H9 (cell line): ENCODE measurements at regions not wholly inside any gene's neighbourhood (a gene's known extent, or its start where the extent isn't known, plus 50 kb on each side); places are given as distances from the start of the nearest gene placed in this dataset.

ENCODE experiments used
- DNase-seq: peaks from one replicate; pipeline ENCODE4 v3.0.0-alpha.2; 2017
- H2AFZ ChIP-seq: one replicate; pipeline ENCODE4 v1.6.1; 2013; ENCODE audit warnings: mild to moderate bottlenecking, low read length, control low read depth, moderate library complexity
- H2AK5ac ChIP-seq: 2 replicates; pipeline ENCODE4 v1.6.1; 2013; ENCODE audit warnings: low read length, control low read depth, mixed read lengths; ENCODE audit not compliant: insufficient read length
- H2BK120ac ChIP-seq: one replicate; pipeline ENCODE4 v1.6.1; 2013; ENCODE audit warnings: low read depth, mild to moderate bottlenecking, low read length, control low read depth, inconsistent platforms; ENCODE audit not compliant: poor library complexity, severe bottlenecking
- H2BK12ac ChIP-seq: 2 replicates; pipeline ENCODE4 v1.6.1; 2013; ENCODE audit warnings: low read length, control low read depth, mixed read lengths, low read depth; ENCODE audit not compliant: insufficient read length
- H2BK15ac ChIP-seq: 2 replicates; pipeline ENCODE4 v1.6.1; 2013; ENCODE audit warnings: low read depth, low read length, control low read depth
- H2BK20ac ChIP-seq: one replicate; pipeline ENCODE4 v1.6.1; 2013; ENCODE audit warnings: low read depth, mild to moderate bottlenecking, low read length, control low read depth, inconsistent platforms; ENCODE audit not compliant: poor library complexity, severe bottlenecking
- H2BK5ac ChIP-seq: 2 replicates; pipeline ENCODE4 v1.6.1; 2013; ENCODE audit warnings: low read length, control low read depth, mixed read lengths; ENCODE audit not compliant: insufficient read length
- H3K14ac ChIP-seq: 2 replicates; pipeline ENCODE4 v1.6.1; 2013; ENCODE audit warnings: low read length, control low read depth; ENCODE audit not compliant: insufficient read depth
- H3K18ac ChIP-seq: 2 replicates; pipeline ENCODE4 v1.6.1; 2013; ENCODE audit warnings: low read depth, mild to moderate bottlenecking, mixed read lengths, low read length, control low read depth; ENCODE audit not compliant: insufficient read length
- H3K23ac ChIP-seq: 2 replicates; pipeline ENCODE4 v1.6.1; 2013; ENCODE audit warnings: low read length, control low read depth, mixed read lengths, low read depth; ENCODE audit not compliant: insufficient read length
- H3K23me2 ChIP-seq: 2 replicates; pipeline ENCODE4 v1.6.1; 2013; ENCODE audit warnings: low read depth, mild to moderate bottlenecking, mixed read lengths, low read length, control low read depth; ENCODE audit not compliant: insufficient read length, poor library complexity, severe bottlenecking
- H3K27ac ChIP-seq: 2 replicates; pipeline ENCODE4 v1.5.1; 2013; ENCODE audit warnings: low read length, control low read depth, mixed read lengths, low read depth; ENCODE audit not compliant: insufficient read length
- H3K27me3 ChIP-seq: 2 replicates; pipeline ENCODE4 v1.6.1; 2013; ENCODE audit warnings: low read length, control low read depth, inconsistent platforms; ENCODE audit not compliant: insufficient read depth
- H3K4ac ChIP-seq: 2 replicates; pipeline ENCODE4 v1.6.1; 2013; ENCODE audit warnings: low read depth, mild to moderate bottlenecking, control low read depth, inconsistent platforms, low read length, moderate library complexity
- H3K4me1 ChIP-seq: 2 replicates; pipeline ENCODE4 v1.6.1; 2013; ENCODE audit warnings: low read length, control low read depth, inconsistent platforms; ENCODE audit not compliant: insufficient read depth
- H3K4me2 ChIP-seq: 2 replicates; pipeline ENCODE4 v1.6.1; 2013; ENCODE audit warnings: low read length, control low read depth, mixed read lengths; ENCODE audit not compliant: insufficient read length, insufficient read depth
- H3K56ac ChIP-seq: 2 replicates; pipeline ENCODE4 v1.6.1; 2013; ENCODE audit warnings: low read depth, mild to moderate bottlenecking, mixed read lengths, low read length, control low read depth; ENCODE audit not compliant: insufficient read length
- H3K79me1 ChIP-seq: 2 replicates; pipeline ENCODE4 v1.6.1; 2013; ENCODE audit warnings: low read depth, mild to moderate bottlenecking, moderate library complexity, low read length, control low read depth, inconsistent platforms; ENCODE audit not compliant: insufficient read depth, poor library complexity, severe bottlenecking
- H3K79me2 ChIP-seq: 2 replicates; pipeline ENCODE4 v1.6.1; 2013; ENCODE audit warnings: low read length, control low read depth, inconsistent platforms; ENCODE audit not compliant: insufficient read depth
- H3K9ac ChIP-seq: 2 replicates; pipeline ENCODE4 v1.6.1; 2013; ENCODE audit warnings: low read length, control low read depth, mixed read lengths; ENCODE audit not compliant: insufficient read length; ENCODE audit errors: extremely low read depth
- H3K9me3 ChIP-seq: one replicate; pipeline ENCODE4 v1.6.1; 2013; ENCODE audit warnings: low read depth, low read length, inconsistent platforms; ENCODE audit not compliant: control insufficient read depth
- H3T11ph ChIP-seq: one replicate; pipeline ENCODE4 v1.6.1; 2013; ENCODE audit warnings: mild to moderate bottlenecking, low read length, control low read depth, inconsistent platforms
- H4K20me1 ChIP-seq: one replicate; pipeline ENCODE4 v1.6.1; 2013; ENCODE audit not compliant: control insufficient read depth, insufficient read length, insufficient read depth
- H4K5ac ChIP-seq: 2 replicates; pipeline ENCODE4 v1.6.1; 2013; ENCODE audit warnings: low read depth, mild to moderate bottlenecking, mixed read lengths, low read length, control low read depth; ENCODE audit not compliant: insufficient read length
- H4K8ac ChIP-seq: replicated peaks from 2 replicates; pipeline ENCODE4 v1.6.1; 2013; ENCODE audit warnings: low read length, control low read depth, mixed read lengths, low read depth; ENCODE audit not compliant: insufficient read length
- H4K91ac ChIP-seq: 2 replicates; pipeline ENCODE4 v1.6.1; 2013; ENCODE audit warnings: low read depth, mild to moderate bottlenecking, moderate library complexity, mixed read lengths, low read length, control low read depth; ENCODE audit not compliant: insufficient read length
- H3K27ac Mint-ChIP-seq, 3 experiments: 2 replicates in 2 of 3; 3 replicates in 1 of 3; pipeline ENCODE4 v1.8.0; 2020 to 2021; ENCODE audit warnings: mixed read lengths in 3 of 3, mild to moderate bottlenecking in 1 of 3, moderate library complexity in 1 of 3
- H3K27me3 Mint-ChIP-seq: 2 replicates; pipeline ENCODE4 v1.8.0; 2021; ENCODE audit warnings: low read depth, mild to moderate bottlenecking, moderate library complexity, mixed read lengths
- H3K36me3 Mint-ChIP-seq, 3 experiments: 2 replicates in 2 of 3; 3 replicates in 1 of 3; pipeline ENCODE4 v1.8.0; 2020 to 2021; ENCODE audit warnings: low read depth in 3 of 3, mixed read lengths in 3 of 3; ENCODE audit not compliant: insufficient read depth in 1 of 3
- H3K4me1 Mint-ChIP-seq, 2 experiments: 2 replicates each; pipeline ENCODE4 v1.8.0; 2020; ENCODE audit warnings: mixed read lengths in 2 of 2
- H3K4me3 Mint-ChIP-seq, 2 experiments: 2 replicates in 1 of 2; 3 replicates in 1 of 2; pipeline ENCODE4 v1.8.0; 2020 to 2021; ENCODE audit warnings: mild to moderate bottlenecking in 2 of 2, mixed read lengths in 2 of 2, moderate library complexity in 1 of 2
- H3K9me3 Mint-ChIP-seq, 2 experiments: 2 replicates in 1 of 2; 3 replicates in 1 of 2; pipeline ENCODE4 v1.8.0; 2020; ENCODE audit warnings: mild to moderate bottlenecking in 2 of 2, mixed read lengths in 2 of 2, moderate library complexity in 1 of 2
- WGBS: extraction: QIAGEN DNeasy Blood & Tissue Kit; methylation state at CpG from one replicate; pipeline ENCODE4 v1.1.7; 2013; ENCODE audit warnings: missing lambda C conversion rate, low lambda C conversion rate, mixed read lengths; ENCODE audit not compliant: insufficient read length; ENCODE audit errors: extremely low coverage; 5-methylcytosine and 5-hydroxymethylcytosine counted together
- TF ChIP-seq, protein P1 (sequence below): fragments of 200-600 bp; sonication (generic); conservative IDR thresholded peaks from 3 replicates; pipeline ENCODE4 v1.8.0; 2021; ENCODE audit warnings: antibody characterized with exemption, mild to moderate bottlenecking

GRCh38 chrX:81354954-81355353, 153.1 kb downstream of the SH3BGRL start:
- H3K4me1 Mint-ChIP-seq = 0 out of 4 replicates have a peak, but pooled peaks cover 2% of the 10 kb centered on the region in 2 experiments

More at GRCh38 chrX:81354954-81355353, 153.1 kb downstream of the SH3BGRL start:
- Histone ChIP-seq H3K14ac (no peak overlapping the region), H3K27ac (no peak overlapping the region), H3K23me2 (no peaks in the 10 kb centered on the region), H4K20me1 (no peaks in the 10 kb centered on the region), H4K8ac (no peak overlapping the region), H2BK20ac (no peak overlapping the region), H2BK12ac (no peak overlapping the region), H4K5ac (no peak overlapping the region), H3K79me1 (no peaks in the 10 kb centered on the region), H3K4ac (no peak overlapping the region), H3K79me2 (no peaks in the 10 kb centered on the region), H3K18ac (no peak overlapping the region), H3K4me1 (no peaks in the 10 kb centered on the region), H2AK5ac (no peak overlapping the region), H3K27me3 (no peaks in the 10 kb centered on the region), H3K56ac (no peak overlapping the region), H3T11ph (no peak overlapping the region), H3K9me3 (peaks cover 12% of the 10 kb centered on the region), H3K9ac (no peak overlapping the region), H2AFZ (no peak overlapping the region), H3K4me2 (no peak overlapping the region), H3K23ac (no peak overlapping the region), H2BK120ac (no peak overlapping the region), H2BK5ac (no peak overlapping the region), H4K91ac (no peak overlapping the region), H2BK15ac (no peak overlapping the region)
- WGBS = no CpG with 5 or more reads among the region's 4 CpGs
- DNase-seq = no peak
- TF ChIP-seq, protein P1, sequence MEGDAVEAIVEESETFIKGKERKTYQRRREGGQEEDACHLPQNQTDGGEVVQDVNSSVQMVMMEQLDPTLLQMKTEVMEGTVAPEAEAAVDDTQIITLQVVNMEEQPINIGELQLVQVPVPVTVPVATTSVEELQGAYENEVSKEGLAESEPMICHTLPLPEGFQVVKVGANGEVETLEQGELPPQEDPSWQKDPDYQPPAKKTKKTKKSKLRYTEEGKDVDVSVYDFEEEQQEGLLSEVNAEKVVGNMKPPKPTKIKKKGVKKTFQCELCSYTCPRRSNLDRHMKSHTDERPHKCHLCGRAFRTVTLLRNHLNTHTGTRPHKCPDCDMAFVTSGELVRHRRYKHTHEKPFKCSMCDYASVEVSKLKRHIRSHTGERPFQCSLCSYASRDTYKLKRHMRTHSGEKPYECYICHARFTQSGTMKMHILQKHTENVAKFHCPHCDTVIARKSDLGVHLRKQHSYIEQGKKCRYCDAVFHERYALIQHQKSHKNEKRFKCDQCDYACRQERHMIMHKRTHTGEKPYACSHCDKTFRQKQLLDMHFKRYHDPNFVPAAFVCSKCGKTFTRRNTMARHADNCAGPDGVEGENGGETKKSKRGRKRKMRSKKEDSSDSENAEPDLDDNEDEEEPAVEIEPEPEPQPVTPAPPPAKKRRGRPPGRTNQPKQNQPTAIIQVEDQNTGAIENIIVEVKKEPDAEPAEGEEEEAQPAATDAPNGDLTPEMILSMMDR = no peak
- Mint-ChIP-seq H3K9me3 (peaks cover 60 to 72% of the 10 kb centered on the region in 2 experiments), H3K27me3 (peaks cover 2% of the 10 kb centered on the region; the same call in 1 of the 2 replicates), H3K36me3 (peaks cover 0 to 9% (median 0%) of the 10 kb centered on the region in 3 experiments; a peak in 3 of 7 replicates), H3K27ac (no peak overlapping the region), H3K4me3 (no peak overlapping the region)
